NCI-H345 treated with DMSO at 0.1 percent for 48 hours (cell line): ENCODE measurements at regions not wholly inside any gene's neighbourhood (a gene's known extent, or its start where the extent isn't known, plus 50 kb on each side); places are given as distances from the start of the nearest gene placed in this dataset.

Experiments
- DNase-seq: peaks from one replicate; lab custom pipeline; 2025; ENCODE audit not compliant: unreplicated experiment; lab: John Stamatoyannopoulos, UW

DNA sequence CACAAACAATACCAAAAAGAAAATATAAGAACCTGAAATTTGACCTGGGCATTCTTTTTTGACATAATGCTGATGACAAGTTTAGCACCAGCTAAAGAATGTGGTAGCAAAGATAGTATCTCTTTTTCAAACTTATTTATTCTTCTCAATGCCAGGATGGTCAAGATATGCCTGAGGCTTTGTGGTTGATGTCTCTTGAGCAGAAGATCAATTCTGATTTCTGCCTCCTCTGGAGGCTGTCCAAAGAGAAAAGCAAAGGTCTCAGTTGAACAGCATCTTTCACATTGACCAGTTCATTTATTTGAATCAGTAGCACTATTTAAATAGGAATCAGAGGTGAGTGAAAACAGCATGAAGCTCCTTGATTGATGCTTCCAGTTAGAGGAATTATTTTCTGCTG is 588.2 kb downstream of the HTR1A start:
- DNase-seq = no peak

- DNase-seq = no peak
Observed at GRCh38 chr5:63351164-63351563, 611.1 kb downstream of the HTR1A start.

DNA sequence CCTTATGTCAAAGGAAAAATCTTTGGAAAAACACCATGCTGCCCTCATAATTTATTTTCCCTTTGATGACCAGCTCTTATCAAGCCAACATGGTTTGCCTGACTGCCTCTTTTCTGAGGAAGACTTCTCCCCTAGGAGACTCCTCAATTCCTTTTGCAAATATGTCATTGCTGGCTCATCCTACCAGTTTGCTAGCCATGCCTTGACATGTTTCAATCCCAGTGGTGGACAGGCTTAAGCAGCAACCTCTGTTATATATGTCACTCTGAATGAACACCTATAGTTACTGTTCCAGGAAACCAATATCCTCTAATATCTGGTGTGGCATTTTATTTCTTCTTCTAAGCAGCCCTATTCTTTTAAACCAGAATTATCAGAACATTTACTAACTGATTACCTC is 615.8 kb downstream of the HTR1A start:
- no peak for DNase-seq

GRCh38 chr5:63341442-63341841 is 620.8 kb downstream of the HTR1A start:
- no peak for DNase-seq

DNA sequence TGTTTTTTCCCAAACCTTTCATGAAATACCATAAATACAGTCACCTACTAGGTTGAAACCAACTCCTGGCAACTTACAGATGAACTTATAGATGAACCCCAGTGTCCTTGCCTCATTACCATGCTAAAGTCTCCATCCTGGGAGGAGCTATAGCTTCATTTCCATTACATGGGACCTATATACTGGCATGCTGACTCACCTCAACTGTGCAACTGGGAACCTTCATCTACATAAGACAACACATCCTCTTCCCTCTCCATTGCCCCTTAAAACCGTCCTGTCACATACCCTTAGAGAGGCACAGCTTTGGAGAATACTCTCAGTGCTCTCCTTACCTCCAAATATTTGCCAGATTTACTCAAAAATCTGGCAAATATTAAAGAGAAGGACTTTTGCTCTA is 638.3 kb downstream of the HTR1A start:
- DNase-seq = no peak

GRCh38 chr5:63314551-63314950 is 647.7 kb downstream of the HTR1A start:
- DNase-seq = no peak

DNA sequence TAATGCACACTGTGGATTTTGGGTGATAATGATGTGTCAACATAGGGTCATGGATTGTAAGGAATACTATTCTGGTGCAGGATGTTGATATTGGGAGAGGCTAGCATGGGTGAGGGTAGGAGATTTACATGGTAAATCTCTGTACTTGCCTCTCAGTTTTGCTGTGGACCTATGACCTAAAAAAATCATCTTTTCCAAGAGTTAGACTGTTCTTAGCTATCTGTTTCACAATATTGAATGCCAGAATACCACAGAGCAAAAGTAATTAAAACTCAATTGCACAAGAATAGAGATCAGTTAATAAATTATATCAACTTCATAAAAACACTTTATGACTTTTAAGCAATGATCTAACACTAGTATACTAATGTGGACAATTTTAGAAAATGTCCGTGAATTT is 651.6 kb downstream of the HTR1A start:
- DNase-seq = no peak

DNA sequence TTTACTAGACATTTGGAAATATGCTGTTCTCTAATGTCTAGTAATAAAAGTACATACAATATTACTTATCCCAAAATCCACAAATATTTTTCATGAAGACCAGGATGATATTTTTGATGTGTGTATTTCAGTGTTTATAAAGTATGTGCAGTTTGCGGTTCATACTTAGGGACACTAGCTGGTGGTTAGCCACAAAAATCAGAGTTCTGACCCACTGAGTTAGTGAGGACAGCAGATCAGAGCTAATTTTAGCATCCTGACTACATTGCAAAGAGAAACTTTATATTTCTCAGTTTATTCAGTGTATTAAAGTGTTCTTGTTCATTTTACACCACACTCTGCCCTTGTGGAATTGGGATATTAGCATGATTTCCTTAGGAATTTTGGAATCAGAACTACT is 655.3 kb downstream of the HTR1A start:
- no peak for DNase-seq

- DNase-seq = no peak
Observed at GRCh38 chr5:63293317-63293716, 668.9 kb downstream of the HTR1A start.

DNA sequence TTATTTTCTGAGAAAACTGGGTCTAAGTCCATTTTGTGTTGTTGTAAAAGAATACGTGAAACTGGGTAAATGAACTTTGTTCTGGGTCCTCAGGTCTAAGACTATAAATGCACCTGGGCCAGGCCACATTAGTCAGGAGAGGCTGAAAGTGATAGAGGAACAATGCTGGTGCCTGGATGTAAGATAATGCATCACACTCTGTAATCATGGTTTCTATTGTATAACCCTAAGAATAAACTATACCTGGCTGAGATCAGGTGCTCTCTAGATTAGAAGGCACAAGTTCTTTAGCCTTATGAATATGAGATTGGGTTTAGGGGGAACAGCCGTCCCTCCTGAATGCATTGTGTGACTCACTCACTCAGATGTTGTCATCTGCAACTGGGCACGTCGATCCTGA is 675.5 kb downstream of the HTR1A start:
- DNase-seq = no peak

- no peak for DNase-seq
Observed at GRCh38 chr5:63263411-63263810, 684.8 kb downstream of the LRRC70 start.

DNA sequence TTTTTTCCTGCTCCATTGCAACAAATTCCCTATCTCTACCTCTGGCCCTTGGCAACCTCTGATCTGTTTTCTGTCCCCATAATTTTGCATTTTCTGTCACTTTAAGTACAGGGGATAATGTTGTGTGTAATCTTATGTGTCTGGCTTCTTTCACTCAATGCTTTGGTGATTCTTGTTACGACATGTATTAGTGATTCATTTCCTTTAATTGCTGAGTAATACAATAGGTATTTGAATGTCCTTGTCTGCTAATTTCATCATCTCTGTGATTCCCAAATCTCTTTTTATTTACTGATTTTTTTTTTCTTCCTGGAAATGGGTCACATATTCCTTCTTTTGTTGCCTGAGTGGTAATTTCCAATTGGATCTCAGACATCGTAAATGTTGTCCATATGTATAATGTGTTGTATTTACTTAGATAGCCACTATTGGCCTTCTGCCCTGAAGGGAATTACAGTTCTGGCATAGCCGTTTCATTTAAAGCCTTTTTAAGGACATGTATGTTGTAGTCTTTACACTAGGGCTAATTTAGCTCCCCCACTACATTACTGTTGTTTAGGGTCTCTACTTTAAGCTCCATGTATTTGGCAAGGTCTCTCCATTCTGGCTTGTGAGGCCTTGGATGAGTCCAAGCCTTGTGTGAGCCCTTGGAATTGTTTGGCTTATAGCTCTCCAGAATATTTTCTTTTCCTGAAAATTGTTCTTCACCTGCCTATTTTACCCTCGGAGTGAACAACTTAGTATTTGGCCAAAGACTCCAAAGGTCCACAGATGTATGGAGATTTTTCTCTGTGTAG is 683.8 kb downstream of the LRRC70 start:
- DNase-seq = no peak

DNA sequence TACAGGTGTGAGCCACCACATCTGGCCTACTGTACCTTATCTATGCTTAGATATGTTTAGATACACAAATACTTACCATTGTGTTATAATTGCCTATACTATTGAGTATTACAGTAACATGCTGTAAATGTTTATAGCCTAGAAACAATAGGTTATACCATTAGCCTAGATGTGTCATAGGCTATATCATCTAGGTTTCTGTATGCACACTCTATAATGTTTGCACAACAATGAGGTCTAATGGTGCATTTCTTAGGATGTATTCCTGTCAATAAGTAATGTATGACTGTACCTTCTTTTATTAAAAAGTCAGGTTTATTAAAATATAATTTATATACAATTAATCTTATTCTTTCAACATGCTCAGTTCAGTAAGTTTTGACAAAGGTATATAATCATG is 683.1 kb downstream of the LRRC70 start:
- no peak for DNase-seq

- DNase-seq = no peak
Observed at GRCh38 chr5:63255594-63255993, 677.0 kb downstream of the LRRC70 start.

DNA sequence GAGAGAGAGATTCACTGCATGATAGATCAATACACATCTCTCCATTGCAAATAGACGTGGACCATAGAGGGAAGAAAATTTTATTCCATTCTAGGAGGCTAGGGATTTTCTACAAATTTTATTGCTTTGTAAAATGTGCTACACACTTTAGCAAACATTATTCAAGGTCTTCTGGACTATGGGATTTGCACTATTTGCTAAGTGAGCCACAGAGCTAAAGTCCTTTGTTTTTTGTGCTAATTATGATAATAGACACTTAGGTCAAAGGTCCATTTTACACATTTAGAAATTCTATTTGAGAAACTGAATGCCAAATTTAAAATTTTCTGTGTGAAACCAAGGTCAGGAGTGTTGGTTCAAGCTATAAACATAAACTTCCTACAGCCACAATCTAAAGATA is 672.3 kb downstream of the LRRC70 start:
- DNase-seq = no peak

DNA sequence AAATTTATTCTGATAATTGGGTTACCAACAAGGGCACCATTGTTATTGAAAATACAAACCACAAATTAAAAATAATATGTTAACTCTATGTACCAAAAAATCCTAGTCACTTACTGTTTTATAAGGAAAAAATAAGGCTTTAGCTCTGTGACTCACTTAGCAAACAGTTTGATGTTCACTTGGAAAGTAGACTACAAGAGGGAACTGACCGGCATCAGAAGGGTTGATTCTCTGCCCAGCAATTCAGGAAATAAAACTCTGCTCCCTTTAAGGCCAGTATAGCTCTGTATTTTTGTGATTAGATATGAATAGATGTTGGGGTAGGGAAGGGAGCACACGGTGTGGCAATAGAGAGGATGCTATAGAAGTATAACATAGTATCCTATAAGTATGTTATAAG is 671.3 kb downstream of the LRRC70 start:
- DNase-seq = no peak

DNA sequence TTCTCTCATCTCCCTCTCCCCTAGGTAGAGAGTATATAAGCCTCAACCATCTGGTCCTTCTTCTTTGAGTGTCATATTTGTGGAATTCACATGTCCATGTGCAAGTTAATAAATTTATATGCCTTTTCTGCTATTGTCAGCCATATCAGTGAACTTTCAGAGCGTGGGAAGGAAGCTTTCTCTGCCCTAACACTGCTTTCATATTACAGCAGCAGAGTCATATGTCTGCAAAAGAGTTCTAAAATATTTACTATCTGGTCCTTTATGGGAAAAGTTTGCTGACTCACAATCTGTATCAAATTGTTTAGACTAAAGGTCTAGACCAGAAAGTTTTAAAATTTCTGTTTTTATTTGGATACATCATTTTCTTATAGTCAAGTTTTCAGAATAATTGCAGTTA is 669.0 kb downstream of the LRRC70 start:
- DNase-seq = no peak

GRCh38 chr5:63245271-63245670 is 666.7 kb downstream of the LRRC70 start:
- no peak for DNase-seq

DNA sequence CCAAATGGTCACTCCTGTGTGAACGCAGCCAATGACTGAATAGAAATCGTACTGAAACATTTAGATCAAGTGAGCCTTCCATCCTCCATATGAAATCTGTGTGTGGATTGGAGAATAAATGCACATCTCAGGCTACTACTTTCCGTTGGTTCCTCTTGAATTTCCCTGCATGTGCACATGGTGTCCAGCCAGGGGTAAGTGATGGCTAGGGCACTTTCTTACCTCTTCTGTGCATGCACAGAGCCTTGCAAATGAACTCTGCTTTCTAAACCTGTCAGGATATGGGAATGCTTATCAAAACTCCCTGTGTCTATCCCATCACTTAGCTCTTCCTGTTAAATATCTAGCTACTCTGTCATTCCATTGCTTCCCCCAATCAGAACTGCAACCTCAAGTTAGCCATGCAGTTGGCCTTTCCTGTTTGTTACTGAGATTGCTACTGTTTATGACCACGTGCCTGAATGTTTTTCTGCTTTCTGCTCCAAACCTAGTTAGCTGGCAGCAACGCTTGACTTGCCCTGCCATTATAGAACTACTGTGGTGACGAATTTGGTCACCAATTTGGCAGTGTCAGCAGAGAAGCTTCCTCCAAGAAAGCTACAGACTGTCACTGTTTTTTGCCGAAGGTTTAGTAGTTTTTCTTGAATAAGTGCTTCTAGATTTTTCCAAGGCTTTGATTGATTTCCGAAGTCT is 661.6 kb downstream of the LRRC70 start:
- no peak for DNase-seq

- DNase-seq = no peak
Observed at GRCh38 chr5:63233911-63234310, 655.3 kb downstream of the LRRC70 start.

- no peak for DNase-seq
Observed at GRCh38 chr5:63233361-63233760, 654.7 kb downstream of the LRRC70 start.

DNA sequence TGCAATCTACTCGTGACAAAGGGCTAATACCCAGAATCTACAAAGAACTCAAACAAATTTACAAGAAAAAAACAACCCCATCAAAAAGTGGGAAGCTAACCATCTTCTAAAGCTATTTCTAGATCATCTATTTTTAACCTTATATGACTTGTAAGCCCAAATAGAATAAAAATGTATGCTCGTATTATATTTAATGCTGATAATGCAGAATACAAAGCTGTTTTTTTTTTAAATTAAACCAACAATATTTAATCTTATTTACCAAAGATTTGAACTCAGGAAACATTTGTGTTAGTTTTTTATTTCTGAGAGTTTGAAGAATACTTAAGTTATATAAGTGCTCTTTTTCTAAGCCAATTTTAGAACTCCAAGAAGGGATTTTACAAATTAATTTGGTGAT is 652.1 kb downstream of the LRRC70 start:
- DNase-seq = no peak

DNA sequence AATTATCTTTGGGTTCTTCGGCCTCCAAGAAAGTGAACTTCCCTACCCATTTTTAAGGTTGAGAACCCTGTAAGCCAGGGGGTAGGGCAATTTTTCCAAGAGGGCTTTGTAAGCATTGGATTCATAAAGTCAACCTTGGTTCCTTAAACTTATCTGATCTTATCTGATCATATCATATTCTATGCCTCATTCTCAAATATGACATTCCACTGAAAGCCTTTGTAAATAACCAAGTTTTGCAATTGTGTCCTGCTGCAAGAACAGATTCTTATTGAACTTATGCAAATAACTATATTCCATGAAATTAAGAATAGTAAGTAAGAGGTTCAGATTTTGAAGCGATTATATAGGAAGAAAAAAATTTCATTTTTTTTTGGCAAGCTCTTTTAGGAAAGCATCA is 649.5 kb downstream of the LRRC70 start:
- DNase-seq = no peak
